ENCODE measurements at regions not wholly inside any gene's neighbourhood (a gene's known extent, or its start where the extent isn't known, plus 50 kb on each side); places are given as distances from the start of the nearest gene placed in this dataset.
"Not testable (repeated sequence)": the region's sequence is repeated elsewhere in the genome, so short reads cannot be mapped to it uniquely, and the experiment has no call there.

DNA sequence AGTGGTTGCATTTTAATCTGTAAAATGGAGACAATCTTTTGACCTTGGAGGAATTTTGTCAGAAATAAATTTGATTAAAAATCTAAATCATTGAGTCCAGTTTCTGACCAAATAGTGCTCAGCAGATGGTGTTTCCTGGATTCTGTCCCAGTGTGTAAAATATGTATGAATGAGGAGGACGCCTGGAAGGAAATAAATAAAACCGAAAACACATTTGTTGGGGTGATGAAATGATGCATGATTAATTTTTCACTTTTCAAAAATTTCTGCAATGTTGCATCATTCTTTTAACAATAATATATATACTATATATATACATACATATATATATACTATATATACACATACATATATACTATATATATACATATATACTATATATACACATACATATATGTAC lies 261.1 kb upstream of the TRIB2 start:
- Histone ChIP-seq H3K27me3 (ENCODE audit: insufficient read depth, low read length) (no peaks in the 10 kb centered on the region), H3K36me3 (ENCODE audit: insufficient read depth, low read depth, low read length) (no peaks in the 10 kb centered on the region), H3K27ac (ENCODE audit: low read length) (no peak overlapping the region), H3K4me3 (ENCODE audit: low read length) (no peak overlapping the region), H3K4me1 (ENCODE audit: insufficient read depth, low read length) (peaks cover 7% of the 10 kb centered on the region), H3K9ac (ENCODE audit: low read depth, low read length) (no peak overlapping the region), H3K9me3 (ENCODE audit: insufficient read depth, low read depth, low read length) (no peaks in the 10 kb centered on the region)

DNA sequence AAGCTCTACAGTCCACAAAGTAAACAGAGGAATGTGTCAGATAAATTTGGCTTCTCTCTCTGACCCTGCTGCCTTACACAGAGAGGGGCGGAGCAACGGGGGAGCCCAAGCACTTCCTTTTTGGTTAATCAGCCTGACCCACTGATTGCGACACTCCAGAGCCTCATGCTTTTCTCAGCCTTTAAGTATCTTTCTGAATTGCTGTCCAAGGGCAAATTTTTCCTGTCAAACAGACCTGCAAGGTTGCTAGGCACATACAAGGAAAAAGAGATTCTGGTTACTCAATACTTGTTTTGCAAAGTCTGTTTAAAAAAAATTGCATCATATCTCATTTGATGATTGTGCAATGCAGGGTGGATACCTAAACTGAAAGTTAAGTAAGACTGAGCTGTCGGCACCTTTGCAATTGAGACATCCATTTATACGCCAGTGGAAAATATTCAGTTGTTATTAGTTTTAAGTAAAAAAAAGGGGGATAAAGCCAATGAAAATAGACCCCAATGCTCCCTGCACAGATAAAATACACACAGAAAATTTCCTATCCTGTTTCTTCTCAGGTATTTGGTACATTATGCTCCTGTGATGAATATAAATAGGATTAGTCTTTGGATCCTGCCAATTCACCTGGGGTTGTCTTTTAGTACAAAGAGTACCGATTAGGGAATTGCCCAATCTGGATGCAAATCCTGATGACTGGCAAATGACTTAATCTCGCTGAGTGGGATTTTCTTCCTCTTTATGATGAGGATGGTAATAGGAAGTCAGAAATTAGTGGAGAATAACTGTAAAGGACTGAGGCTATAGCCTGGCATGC lies 260.2 kb upstream of the TRIB2 start:
- Histone ChIP-seq H3K27me3 (ENCODE audit: insufficient read depth, low read length) (no peaks in the 10 kb centered on the region), H3K4me3 (ENCODE audit: low read length) (no peak overlapping the region)

GRCh38 chr2:12457831-12458230 lies 258.9 kb upstream of the TRIB2 start:
- H3K4me1 ChIP-seq (ENCODE audit: insufficient read depth, low read length): peaks cover 7% of the 10 kb centered on the region

More for the DNA sequence above, 260.2 kb upstream of the TRIB2 start:
- H3K4me1 ChIP-seq (ENCODE audit: insufficient read depth, low read length): peaks cover 7% of the 10 kb centered on the region
- H3K36me3 ChIP-seq (ENCODE audit: insufficient read depth, low read depth, low read length): no peaks in the 10 kb centered on the region
- H3K9ac ChIP-seq (ENCODE audit: low read depth, low read length): no peak overlapping the region
- no peak overlapping the region for H3K27ac ChIP-seq (ENCODE audit: low read length)
- H3K9me3 ChIP-seq (ENCODE audit: insufficient read depth, low read depth, low read length): no peaks in the 10 kb centered on the region

DNA sequence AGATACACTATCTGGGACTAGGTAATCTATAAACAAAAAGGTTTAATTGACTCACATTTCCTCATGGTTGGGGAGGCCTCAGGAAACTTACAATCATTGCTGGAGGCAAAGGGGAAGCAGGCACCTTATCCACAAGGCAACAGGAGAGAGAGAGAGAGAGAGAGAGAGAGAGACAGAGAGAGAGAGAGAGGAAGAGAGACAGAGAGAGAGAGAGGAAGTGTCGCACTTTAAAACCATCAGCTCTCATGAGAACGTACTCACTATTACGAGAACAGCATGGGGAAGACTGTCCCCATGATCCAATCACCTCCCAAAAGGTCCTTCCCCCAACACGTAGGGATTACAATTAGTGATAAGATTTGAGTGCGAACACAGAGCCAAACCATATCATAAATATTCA lies 253.5 kb upstream of the TRIB2 start:
- Histone ChIP-seq H3K27ac (ENCODE audit: low read length) (no peak overlapping the region), H3K9ac (ENCODE audit: low read depth, low read length) (no peak overlapping the region), H3K36me3 (ENCODE audit: insufficient read depth, low read depth, low read length) (no peaks in the 10 kb centered on the region), H3K4me3 (ENCODE audit: low read length) (no peak overlapping the region), H3K27me3 (ENCODE audit: insufficient read depth, low read length) (no peaks in the 10 kb centered on the region), H3K9me3 (ENCODE audit: insufficient read depth, low read depth, low read length) (no peaks in the 10 kb centered on the region), H3K4me1 (ENCODE audit: insufficient read depth, low read length) (no peaks in the 10 kb centered on the region)

More at GRCh38 chr2:12457831-12458230, 258.9 kb upstream of the TRIB2 start:
- H3K27me3 ChIP-seq (ENCODE audit: insufficient read depth, low read length): no peaks in the 10 kb centered on the region
- H3K27ac ChIP-seq (ENCODE audit: low read length): no peak overlapping the region
- no peaks in the 10 kb centered on the region for H3K36me3 ChIP-seq (ENCODE audit: insufficient read depth, low read depth, low read length)
- no peak overlapping the region for H3K9ac ChIP-seq (ENCODE audit: low read depth, low read length)
- no peak overlapping the region for H3K4me3 ChIP-seq (ENCODE audit: low read length)
- no peaks in the 10 kb centered on the region for H3K9me3 ChIP-seq (ENCODE audit: insufficient read depth, low read depth, low read length)

DNA sequence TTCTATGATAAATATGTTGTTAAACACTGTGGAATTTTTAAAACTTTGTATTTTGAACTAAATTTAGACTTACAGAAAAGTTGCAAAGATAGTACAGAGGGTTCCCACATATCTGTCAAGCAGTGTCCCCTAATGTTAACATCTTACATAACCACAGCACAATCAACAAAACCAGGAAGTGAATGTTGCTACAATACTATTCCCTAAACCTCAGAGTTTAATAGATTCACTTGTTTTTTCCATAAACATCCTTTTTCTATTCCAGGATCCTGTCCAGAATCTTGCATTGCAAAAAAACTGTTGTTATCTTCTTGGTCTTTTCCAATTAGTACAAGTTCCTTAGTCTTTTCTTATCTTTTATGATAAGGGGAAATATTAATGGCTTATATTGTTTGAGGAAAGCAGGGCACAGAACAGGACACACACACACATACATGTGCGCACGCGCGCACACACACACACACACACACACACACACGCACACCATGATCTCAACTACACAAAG lies 251.1 kb upstream of the TRIB2 start:
- no peaks in the 10 kb centered on the region for H3K4me1 ChIP-seq (ENCODE audit: insufficient read depth, low read length)

GRCh38 chr2:12467303-12467702 lies 249.4 kb upstream of the TRIB2 start:
- Histone ChIP-seq H3K4me1 (ENCODE audit: insufficient read depth, low read length) (no peaks in the 10 kb centered on the region), H3K27ac (ENCODE audit: low read length) (no peak overlapping the region)

More for the DNA sequence above, 251.1 kb upstream of the TRIB2 start:
- Histone ChIP-seq H3K9me3 (ENCODE audit: insufficient read depth, low read depth, low read length) (no peaks in the 10 kb centered on the region), H3K27ac (ENCODE audit: low read length) (no peak overlapping the region), H3K36me3 (ENCODE audit: insufficient read depth, low read depth, low read length) (no peaks in the 10 kb centered on the region), H3K27me3 (ENCODE audit: insufficient read depth, low read length) (no peaks in the 10 kb centered on the region), H3K9ac (ENCODE audit: low read depth, low read length) (no peak overlapping the region), H3K4me3 (ENCODE audit: low read length) (no peak overlapping the region)

GRCh38 chr2:12469141-12469561 lies 247.6 kb upstream of the TRIB2 start:
- H3K9ac ChIP-seq (ENCODE audit: low read depth, low read length): no peak overlapping the region
- H3K27me3 ChIP-seq (ENCODE audit: insufficient read depth, low read length): no peaks in the 10 kb centered on the region
- no peaks in the 10 kb centered on the region for H3K4me1 ChIP-seq (ENCODE audit: insufficient read depth, low read length)
- H3K36me3 ChIP-seq (ENCODE audit: insufficient read depth, low read depth, low read length): no peaks in the 10 kb centered on the region
- no peak overlapping the region for H3K27ac ChIP-seq (ENCODE audit: low read length)
- H3K4me3 ChIP-seq (ENCODE audit: low read length): no peak overlapping the region
- no peaks in the 10 kb centered on the region for H3K9me3 ChIP-seq (ENCODE audit: insufficient read depth, low read depth, low read length)

More at GRCh38 chr2:12467303-12467702, 249.4 kb upstream of the TRIB2 start:
- Histone ChIP-seq H3K9ac (ENCODE audit: low read depth, low read length) (no peak overlapping the region), H3K4me3 (ENCODE audit: low read length) (no peak overlapping the region), H3K9me3 (ENCODE audit: insufficient read depth, low read depth, low read length) (no peaks in the 10 kb centered on the region), H3K27me3 (ENCODE audit: insufficient read depth, low read length) (no peaks in the 10 kb centered on the region), H3K36me3 (ENCODE audit: insufficient read depth, low read depth, low read length) (no peaks in the 10 kb centered on the region)

DNA sequence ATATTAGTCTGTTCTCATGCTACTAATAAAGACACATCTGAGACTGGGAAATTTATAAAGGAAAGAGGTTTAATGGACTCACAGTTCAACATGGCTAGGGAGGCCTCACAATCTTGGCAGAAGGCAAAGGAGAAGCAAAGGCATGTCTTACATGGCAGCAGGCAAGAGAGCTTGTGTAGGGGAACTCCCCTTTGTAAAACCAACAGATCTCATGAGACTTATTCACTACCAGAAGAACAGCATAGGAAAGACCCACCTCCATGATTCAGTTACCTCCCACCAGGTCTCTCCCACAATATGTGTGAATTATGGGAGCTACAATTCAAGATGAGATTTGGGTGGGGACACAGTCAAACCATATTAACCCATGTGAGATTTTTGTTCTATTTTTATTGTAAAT lies 244.5 kb upstream of the TRIB2 start:
- H3K4me1 ChIP-seq (ENCODE audit: insufficient read depth, low read length); H3K27ac ChIP-seq (ENCODE audit: low read length); H3K36me3 ChIP-seq (ENCODE audit: insufficient read depth, low read depth, low read length); H3K27me3 ChIP-seq (ENCODE audit: insufficient read depth, low read length); H3K9ac ChIP-seq (ENCODE audit: low read depth, low read length); H3K4me3 ChIP-seq (ENCODE audit: low read length); H3K9me3 ChIP-seq (ENCODE audit: insufficient read depth, low read depth, low read length): not testable (repeated sequence)

- Histone ChIP-seq H3K27ac (ENCODE audit: low read length) (no peak overlapping the region), H3K36me3 (ENCODE audit: insufficient read depth, low read depth, low read length) (no peaks in the 10 kb centered on the region), H3K4me1 (ENCODE audit: insufficient read depth, low read length) (no peaks in the 10 kb centered on the region), H3K9me3 (ENCODE audit: insufficient read depth, low read depth, low read length) (no peaks in the 10 kb centered on the region), H3K4me3 (ENCODE audit: low read length) (no peak overlapping the region), H3K9ac (ENCODE audit: low read depth, low read length) (no peak overlapping the region), H3K27me3 (ENCODE audit: insufficient read depth, low read length) (no peaks in the 10 kb centered on the region)
Measured at GRCh38 chr2:12478151-12479064, 238.3 kb upstream of the TRIB2 start.

GRCh38 chr2:12479065-12479601 lies 237.6 kb upstream of the TRIB2 start:
- no peaks in the 10 kb centered on the region for H3K36me3 ChIP-seq (ENCODE audit: insufficient read depth, low read depth, low read length)
- no peak overlapping the region for H3K4me3 ChIP-seq (ENCODE audit: low read length)
- no peaks in the 10 kb centered on the region for H3K27me3 ChIP-seq (ENCODE audit: insufficient read depth, low read length)
- no peak overlapping the region for H3K9ac ChIP-seq (ENCODE audit: low read depth, low read length)
- H3K4me1 ChIP-seq (ENCODE audit: insufficient read depth, low read length): no peaks in the 10 kb centered on the region
- H3K9me3 ChIP-seq (ENCODE audit: insufficient read depth, low read depth, low read length): no peaks in the 10 kb centered on the region
- no peak overlapping the region for H3K27ac ChIP-seq (ENCODE audit: low read length)

DNA sequence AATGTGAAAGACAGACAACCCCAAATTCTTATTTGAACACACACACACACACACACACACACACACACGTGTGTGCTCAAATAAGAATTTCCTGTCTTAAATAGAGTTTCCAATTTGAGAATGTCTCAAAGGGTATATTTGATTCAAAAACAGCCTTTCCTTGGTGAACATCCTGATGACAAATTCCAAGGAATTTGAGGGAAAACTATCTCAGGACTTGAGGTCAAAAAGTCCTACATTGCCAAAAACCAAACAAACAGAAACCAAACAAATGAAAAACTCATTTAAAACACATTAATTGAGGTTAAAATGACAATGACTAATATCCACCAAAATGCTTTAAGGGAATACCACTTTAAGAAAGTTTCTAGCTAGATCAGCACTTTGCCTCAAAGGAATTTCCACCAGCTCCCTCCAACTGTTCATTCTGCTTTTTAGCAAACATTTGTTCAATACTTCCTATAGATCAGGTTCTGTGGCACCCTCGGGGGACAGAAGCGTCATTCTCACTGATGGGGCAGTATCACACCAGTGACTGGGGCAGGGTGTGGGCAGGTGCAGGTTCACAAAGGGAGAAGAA lies 232.1 kb upstream of the TRIB2 start:
- H3K9ac ChIP-seq (ENCODE audit: low read depth, low read length): no peak overlapping the region
- no peak overlapping the region for H3K27ac ChIP-seq (ENCODE audit: low read length)
- H3K36me3 ChIP-seq (ENCODE audit: insufficient read depth, low read depth, low read length): no peaks in the 10 kb centered on the region
- no peaks in the 10 kb centered on the region for H3K4me1 ChIP-seq (ENCODE audit: insufficient read depth, low read length)
- H3K4me3 ChIP-seq (ENCODE audit: low read length): no peak overlapping the region
- no peaks in the 10 kb centered on the region for H3K27me3 ChIP-seq (ENCODE audit: insufficient read depth, low read length)
- H3K9me3 ChIP-seq (ENCODE audit: insufficient read depth, low read depth, low read length): no peaks in the 10 kb centered on the region
